Transverse colon (tissue), 4 donors: ENCODE measurements at regions not wholly inside any gene's neighbourhood (a gene's known extent, or its start where the extent isn't known, plus 50 kb on each side); places are given as distances from the start of the nearest gene placed in this dataset.

Experiments used
- CTCF ChIP-seq, 5 experiments: fragments of 200-600 bp in 3 of 5; fragments of 450-650 bp in 2 of 5; sonication (generic) in 3 of 5; IDR thresholded peaks; 1 replicate in 2 of 5; 2 replicates in 3 of 5; pipeline ENCODE4 v1.5.1; 2016 to 2017; ENCODE audit warnings: antibody characterized with exemption in 5 of 5, inconsistent platforms in 3 of 5, mild to moderate bottlenecking in 2 of 5, moderate library complexity in 1 of 5
- POLR2A ChIP-seq: fragments of 450-650 bp; IDR thresholded peaks from one replicate; pipeline ENCODE4 v1.6.1; 2016; ENCODE audit warnings: antibody characterized with exemption, mild to moderate bottlenecking, moderate library complexity
- POLR2AphosphoS5 ChIP-seq, 3 donors: sonication (generic); formaldehyde crosslinking; IDR thresholded peaks; one replicate each; pipeline ENCODE4 v1.6.1; 2016; ENCODE audit warnings: antibody characterized with exemption in 3 of 3

GRCh38 chr2:128534688-128535392 is 216.2 kb upstream of the HS6ST1 start:
- TF ChIP-seq CTCF (IDR thresholded peaks at IDR 0.05) (no peak), POLR2A (no peak), POLR2AphosphoS5 (IDR thresholded peaks at IDR 0.05) (no peak)
